H1 (cell line): ENCODE measurements at regions not wholly inside any gene's neighbourhood (a gene's known extent, or its start where the extent isn't known, plus 50 kb on each side); places are given as distances from the start of the nearest gene placed in this dataset.

ENCODE experiments used
- CTCF ChIA-PET: fragments of 300-600 bp; sonication (Branson Sonifier 250); formaldehyde crosslinking; loops from one replicate; lab custom pipeline; 2021; ENCODE audit not compliant: partially characterized antibody; lab: Charles Lee
- POLR2A ChIA-PET: fragments of 300-600 bp; sonication (Branson Sonifier 250); formaldehyde crosslinking; loops from one replicate; lab custom pipeline; 2021; ENCODE audit warnings: inconsistent platforms; ENCODE audit not compliant: partially characterized antibody; lab: Charles Lee
- DNase-seq, 2 experiments: peaks; one replicate each; pipeline versions ENCODE4 v3.0.0 to v3.0.0-alpha.2; 2010 to 2022; ENCODE audit warnings: low spot score in 2 of 2, low read depth in 1 of 2, mixed read lengths in 1 of 2
- FAIRE-seq: peaks from 2 replicates; lab custom pipeline; 2011; peaks lifted over from hg19 to GRCh38; lab: Jason Lieb, UNC
- H2AFZ ChIP-seq: 2 replicates; pipeline ENCODE4 v1.8.1; 2012; ENCODE audit warnings: low read length, inconsistent platforms
- H2AK5ac ChIP-seq: 2 replicates; pipeline ENCODE4 v1.6.1; 2013; ENCODE audit warnings: low read depth, low read length
- H2BK120ac ChIP-seq: replicated peaks from 2 replicates; pipeline ENCODE3; 2013; ENCODE audit warnings: low read depth, low read length, inconsistent platforms
- H2BK12ac ChIP-seq: 2 replicates; pipeline ENCODE4 v1.6.1; 2013; ENCODE audit warnings: low read depth, low read length
- H2BK15ac ChIP-seq: 2 replicates; pipeline ENCODE4 v1.6.1; 2013; ENCODE audit warnings: low read length
- H2BK20ac ChIP-seq: 2 replicates; pipeline ENCODE4 v1.6.1; 2013; ENCODE audit warnings: low read length
- H2BK5ac ChIP-seq: 2 replicates; pipeline ENCODE4 v1.6.1; 2013; ENCODE audit warnings: low read depth, low read length
- H3K14ac ChIP-seq: 2 replicates; pipeline ENCODE4 v1.6.1; 2013; ENCODE audit warnings: inconsistent platforms; ENCODE audit not compliant: insufficient read length
- H3K18ac ChIP-seq: 2 replicates; pipeline ENCODE4 v1.6.1; 2013; ENCODE audit warnings: low read length; ENCODE audit errors: extremely low read depth
- H3K23ac ChIP-seq: 2 replicates; pipeline ENCODE4 v1.6.1; 2013; ENCODE audit warnings: inconsistent platforms; ENCODE audit not compliant: insufficient read length
- H3K23me2 ChIP-seq: 2 replicates; pipeline ENCODE4 v1.6.1; 2013; ENCODE audit warnings: low read depth, low read length
- H3K27ac ChIP-seq: 2 replicates; pipeline ENCODE4 v1.6.1; 2011; ENCODE audit warnings: low read depth, low read length, inconsistent platforms
- H3K27me3 ChIP-seq, 4 experiments: replicated peaks in 1 of 4; 1 replicate in 1 of 4; 2 replicates in 3 of 4; pipeline versions ENCODE4 v1.6.1 to v1.8.1; 2011 to 2013; ENCODE audit warnings: low read length in 3 of 4, mild to moderate bottlenecking in 3 of 4, inconsistent platforms in 2 of 4, mixed read lengths in 2 of 4, moderate library complexity in 1 of 4; ENCODE audit not compliant: control insufficient read depth in 3 of 4, insufficient read depth in 3 of 4; ENCODE audit errors: extremely low read depth in 1 of 4
- H3K36me3 ChIP-seq, 4 experiments: 2 replicates each; pipeline versions ENCODE4 v1.6.1 to v1.8.1; 2011 to 2013; ENCODE audit warnings: mild to moderate bottlenecking in 4 of 4, low read length in 3 of 4, moderate library complexity in 2 of 4, control low read depth in 1 of 4, inconsistent platforms in 1 of 4; ENCODE audit not compliant: insufficient read depth in 4 of 4, control insufficient read depth in 2 of 4
- H3K4ac ChIP-seq: replicated peaks from 2 replicates; pipeline ENCODE3; 2013; ENCODE audit warnings: low read length, low read depth, mixed read lengths, inconsistent platforms; ENCODE audit not compliant: insufficient read length
- H3K4me1 ChIP-seq, 4 experiments: replicated peaks in 1 of 4; 1 replicate in 1 of 4; 2 replicates in 3 of 4; pipeline versions ENCODE4 v1.6.1 to v1.8.1; 2011 to 2013; ENCODE audit warnings: low read length in 3 of 4, inconsistent platforms in 2 of 4, mixed read lengths in 1 of 4; ENCODE audit not compliant: insufficient read depth in 4 of 4, control insufficient read depth in 3 of 4
- H3K4me2 ChIP-seq, 2 experiments: 2 replicates each; pipeline versions ENCODE4 v1.6.1 to v1.8.1; 2011 to 2013; ENCODE audit warnings: low read depth in 2 of 2, low read length in 2 of 2, control low read depth in 1 of 2, inconsistent platforms in 1 of 2, mild to moderate bottlenecking in 1 of 2; ENCODE audit not compliant: insufficient read depth in 1 of 2
- H3K4me3 ChIP-seq, 4 experiments: fragments of 200-600, 300-600 bp in 1 of 4; sonication (generic), shearing (Covaris generic), sonication (Bioruptor Twin) in 1 of 4; 2 replicates each; pipeline versions ENCODE4 v1.5.1 to v1.8.1; 2011 to 2016; ENCODE audit warnings: low read length in 4 of 4, low read depth in 3 of 4, control low read depth in 2 of 4, inconsistent platforms in 2 of 4, mild to moderate bottlenecking in 2 of 4, mixed read lengths in 1 of 4, moderate library complexity in 1 of 4; ENCODE audit not compliant: insufficient read depth in 2 of 4; ENCODE audit errors: extremely low read depth in 1 of 4
- H3K56ac ChIP-seq: replicated peaks from 2 replicates; pipeline ENCODE3; 2013; ENCODE audit warnings: low read depth, mild to moderate bottlenecking, mixed read lengths, low read length, inconsistent platforms; ENCODE audit not compliant: insufficient read length
- H3K79me1 ChIP-seq: 2 replicates; pipeline ENCODE4 v1.6.1; 2013; ENCODE audit warnings: low read depth, low read length, control low read depth
- H3K79me2 ChIP-seq, 2 experiments: 2 replicates each; pipeline versions ENCODE4 v1.6.1 to v1.8.1; 2012 to 2013; ENCODE audit warnings: low read length in 2 of 2, mild to moderate bottlenecking in 2 of 2, inconsistent platforms in 1 of 2; ENCODE audit not compliant: insufficient read depth in 2 of 2, control insufficient read depth in 1 of 2
- H3K9ac ChIP-seq, 4 experiments: replicated peaks in 1 of 4; 1 replicate in 1 of 4; 2 replicates in 3 of 4; pipeline versions ENCODE4 v1.6.1 to v1.8.1; 2011 to 2013; ENCODE audit warnings: low read depth in 3 of 4, low read length in 3 of 4, control low read depth in 2 of 4, mild to moderate bottlenecking in 2 of 4, moderate library complexity in 2 of 4, inconsistent platforms in 1 of 4; ENCODE audit errors: extremely low read depth in 1 of 4
- H3K9me3 ChIP-seq, 2 experiments: 2 replicates each; pipeline versions ENCODE4 v1.6.1 to v1.8.1; 2012 to 2013; ENCODE audit warnings: mild to moderate bottlenecking in 2 of 2, moderate library complexity in 2 of 2, control low read depth in 1 of 2, inconsistent platforms in 1 of 2, low read depth in 1 of 2, low read length in 1 of 2, mixed read lengths in 1 of 2; ENCODE audit not compliant: insufficient read depth in 2 of 2
- H4K20me1 ChIP-seq, 2 experiments: replicated peaks in 1 of 2; 2 replicates each; pipeline versions ENCODE3 to v1.8.1; 2011 to 2013; ENCODE audit warnings: inconsistent platforms in 2 of 2, low read length in 2 of 2, mild to moderate bottlenecking in 1 of 2; ENCODE audit not compliant: insufficient read depth in 2 of 2, control insufficient read depth in 1 of 2
- H4K5ac ChIP-seq: 2 replicates; pipeline ENCODE4 v1.6.1; 2013; ENCODE audit warnings: low read length, low read depth, mixed read lengths, inconsistent platforms; ENCODE audit not compliant: insufficient read length
- H4K8ac ChIP-seq: 2 replicates; pipeline ENCODE4 v1.8.0; 2013; ENCODE audit warnings: mild to moderate bottlenecking, moderate library complexity, low read length, inconsistent platforms; ENCODE audit not compliant: insufficient read depth; ENCODE audit errors: extremely low read depth
- H4K91ac ChIP-seq: replicated peaks from 2 replicates; pipeline ENCODE3; 2013; ENCODE audit warnings: low read length, mixed read lengths, inconsistent platforms; ENCODE audit not compliant: insufficient read length
- ASH2L ChIP-seq: fragments of 200-600, 300-600 bp; sonication (generic); IDR thresholded peaks from one replicate; pipeline ENCODE4 v1.7.1; 2017; ENCODE audit warnings: low read length
- ATF3 ChIP-seq: IDR thresholded peaks from 2 replicates; pipeline ENCODE4 v1.6.1; 2011; ENCODE audit warnings: low read depth, mild to moderate bottlenecking, low read length; ENCODE audit not compliant: insufficient read depth
- CHD2 ChIP-seq: IDR thresholded peaks from 2 replicates; pipeline ENCODE4 v1.6.1; 2012; ENCODE audit warnings: low read length, improper control_type of control experiment
- FOSL1 ChIP-seq: IDR thresholded peaks from 2 replicates; pipeline ENCODE4 v1.6.1; 2011; ENCODE audit warnings: mild to moderate bottlenecking, low read depth, low read length, moderate library complexity; ENCODE audit not compliant: insufficient read depth
- POU5F1 ChIP-seq: IDR thresholded peaks from 2 replicates; pipeline ENCODE4 v1.6.1; 2011; ENCODE audit warnings: low read depth, mild to moderate bottlenecking, low read length, moderate library complexity
- WGBS, 2 experiments: shearing (Covaris generic) in 1 of 2; methylation state at CpG; one replicate each; pipeline versions ENCODE4 v1.1.6 to v1.1.7; 2013 to 2015; ENCODE audit warnings: low lambda C conversion rate in 2 of 2, mixed read lengths in 2 of 2, inconsistent platforms in 1 of 2, low coverage in 1 of 2, missing lambda C conversion rate in 1 of 2; ENCODE audit not compliant: insufficient replicate concordance in 2 of 2, insufficient coverage in 1 of 2, insufficient read length in 1 of 2; ENCODE audit errors: extremely low coverage in 1 of 2, missing lambda C conversion rate in 1 of 2; 5-methylcytosine and 5-hydroxymethylcytosine counted together
- TF ChIP-seq, protein P1 (sequence below): IDR thresholded peaks from 2 replicates; pipeline ENCODE4 v1.6.1; 2012; ENCODE audit warnings: inconsistent platforms
- TF ChIP-seq, protein P2 (sequence below): IDR thresholded peaks from 2 replicates; pipeline ENCODE4 v1.6.1; 2012; ENCODE audit warnings: low read length, inconsistent platforms

DNA sequence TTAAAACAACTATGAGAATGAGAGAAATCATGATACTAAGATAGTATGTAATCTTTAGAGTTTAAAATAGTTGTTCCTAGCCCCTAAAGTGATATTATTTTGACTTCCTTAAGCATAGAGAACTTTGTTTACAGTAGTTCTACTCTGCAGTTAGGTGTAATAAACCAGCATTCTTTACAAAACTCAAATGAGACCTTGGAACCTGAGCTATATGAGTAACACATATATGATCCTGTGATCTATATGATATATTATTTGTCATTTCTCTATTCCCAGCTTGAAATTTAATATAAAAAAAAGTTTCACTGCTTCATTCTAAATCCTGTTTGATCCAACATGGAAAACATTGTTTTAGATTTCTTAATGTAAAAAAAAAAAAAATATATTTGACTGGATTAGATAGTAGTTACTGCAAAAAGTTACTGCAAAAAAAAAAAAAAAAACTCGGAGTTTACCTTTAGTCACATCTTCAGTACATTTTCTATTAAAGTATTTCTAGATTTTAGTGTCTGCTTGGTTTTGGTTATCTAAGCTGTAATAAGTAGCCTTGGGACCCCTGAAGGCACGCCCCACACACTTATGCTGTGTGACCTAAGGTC is 463.8 kb downstream of the USP25 start:
- Histone ChIP-seq H2BK15ac (no peak overlapping the region), H2BK12ac (no peak overlapping the region), H3K4me2 (0 out of 4 replicates have a peak overlapping the region, but pooled peaks of 1 of the 2 experiments have one; percentile 28), H2BK20ac (no peak overlapping the region), H2AFZ (0 out of 2 replicates have a peak overlapping the region, but pooled peaks have one; percentile 71), H3K56ac (no peak overlapping the region), H4K5ac (no peak overlapping the region), H2BK5ac (no peak overlapping the region), H2BK120ac (no peak overlapping the region), H3K79me1 (no peaks in the 10 kb centered on the region), H4K20me1 (no peaks in the 10 kb centered on the region), H3K23ac (no peak overlapping the region), H3K9me3 (no peaks in the 10 kb centered on the region), H3K23me2 (no peaks in the 10 kb centered on the region; the same call in 1 of the 2 replicates), H2AK5ac (no peak overlapping the region), H4K91ac (no peak overlapping the region), H3K9ac (no peak overlapping the region), H3K18ac (no peak overlapping the region), H3K79me2 (no peaks in the 10 kb centered on the region), H3K36me3 (no peaks in the 10 kb centered on the region), H3K4me1 (peaks cover 0 to 3% (median 1%) of the 10 kb centered on the region in 4 experiments; a peak in 2 of 7 replicates), H3K27ac (no peak overlapping the region), H3K27me3 (no peaks in the 10 kb centered on the region), H3K4me3 (no peak overlapping the region), H3K14ac (no peak overlapping the region), H3K4ac (no peak overlapping the region), H4K8ac (no peak overlapping the region)
- FAIRE-seq (no peak), DNase-seq (no peak)
- 70% methylated on average over 2 of the region's 2 CpGs; no CpG with 5 or more reads in 1 of the 2 experiments for whole genome bisulfite sequencing, 2 experiments
- ChIA-PET CTCF (interaction anchor here (0.6 kb wide), 1 partner anchor 1548 kb away, joined by 3 read pairs; no protein-coding TSS in a partner anchor), POLR2A (interaction anchor here (0.6 kb wide), 1 partner anchor 629 kb away, joined by 5 read pairs; no protein-coding TSS in a partner anchor)
- TF ChIP-seq CHD2, result no peak
- TF ChIP-seq ATF3, result no peak
- TF ChIP-seq, protein P1, sequence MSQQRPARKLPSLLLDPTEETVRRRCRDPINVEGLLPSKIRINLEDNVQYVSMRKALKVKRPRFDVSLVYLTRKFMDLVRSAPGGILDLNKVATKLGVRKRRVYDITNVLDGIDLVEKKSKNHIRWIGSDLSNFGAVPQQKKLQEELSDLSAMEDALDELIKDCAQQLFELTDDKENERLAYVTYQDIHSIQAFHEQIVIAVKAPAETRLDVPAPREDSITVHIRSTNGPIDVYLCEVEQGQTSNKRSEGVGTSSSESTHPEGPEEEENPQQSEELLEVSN, result no peak
- TF ChIP-seq ASH2L, result no peak
- TF ChIP-seq FOSL1, result no peak
- TF ChIP-seq, protein P2, sequence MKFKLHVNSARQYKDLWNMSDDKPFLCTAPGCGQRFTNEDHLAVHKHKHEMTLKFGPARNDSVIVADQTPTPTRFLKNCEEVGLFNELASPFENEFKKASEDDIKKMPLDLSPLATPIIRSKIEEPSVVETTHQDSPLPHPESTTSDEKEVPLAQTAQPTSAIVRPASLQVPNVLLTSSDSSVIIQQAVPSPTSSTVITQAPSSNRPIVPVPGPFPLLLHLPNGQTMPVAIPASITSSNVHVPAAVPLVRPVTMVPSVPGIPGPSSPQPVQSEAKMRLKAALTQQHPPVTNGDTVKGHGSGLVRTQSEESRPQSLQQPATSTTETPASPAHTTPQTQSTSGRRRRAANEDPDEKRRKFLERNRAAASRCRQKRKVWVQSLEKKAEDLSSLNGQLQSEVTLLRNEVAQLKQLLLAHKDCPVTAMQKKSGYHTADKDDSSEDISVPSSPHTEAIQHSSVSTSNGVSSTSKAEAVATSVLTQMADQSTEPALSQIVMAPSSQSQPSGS, result no peak
- no peak for TF ChIP-seq POU5F1
